MG63 (cell line): ENCODE measurements at regions not wholly inside any gene's neighbourhood (a gene's known extent, or its start where the extent isn't known, plus 50 kb on each side); places are given as distances from the start of the nearest gene placed in this dataset.
A peak's percentile ranks its signal among the peaks of the same experiment; 100 is the strongest.

ENCODE experiments used
- DNase-seq: peaks from one replicate; pipeline ENCODE4 v3.0.0-alpha.2; 2020
- H3K27me3 ChIP-seq: fragments of 250-450 bp; sonication (Bioruptor Pico); 2 replicates; pipeline ENCODE4 v1.5.1; 2020; ENCODE audit warnings: mild to moderate bottlenecking, moderate library complexity
- H3K36me3 ChIP-seq: fragments of 250-450 bp; sonication (Bioruptor Pico); 2 replicates; pipeline ENCODE4 v1.5.1; 2020; ENCODE audit warnings: mild to moderate bottlenecking, moderate library complexity
- H3K4me3 ChIP-seq: fragments of 250-450 bp; sonication (Bioruptor Pico); 2 replicates; pipeline ENCODE4 v1.5.1; 2020; ENCODE audit warnings: mild to moderate bottlenecking, moderate library complexity
- H3K9me3 ChIP-seq: fragments of 250-450 bp; sonication (Bioruptor Pico); 2 replicates; pipeline ENCODE4 v1.5.1; 2020; ENCODE audit warnings: mild to moderate bottlenecking, moderate library complexity

DNA sequence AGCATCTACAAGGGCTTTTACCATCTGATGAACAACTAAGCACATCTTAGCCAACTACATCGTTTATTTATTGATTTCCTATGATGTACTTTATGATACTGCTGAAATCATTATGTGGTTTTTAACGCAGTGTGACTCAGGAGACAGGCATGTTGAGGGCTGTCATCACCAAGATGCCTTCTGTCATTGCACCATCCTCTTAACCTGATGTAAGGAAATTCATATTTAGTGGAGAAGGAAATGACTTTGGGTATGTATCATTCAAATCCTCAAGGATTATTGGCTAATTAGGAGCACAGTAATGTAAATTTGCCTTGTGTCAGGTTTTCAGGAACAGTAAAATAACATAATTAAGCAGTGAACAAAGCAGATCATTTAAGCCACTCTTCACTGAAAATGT is 138.5 kb upstream of the MGMT start:
- H3K36me3 ChIP-seq = no peaks in the 10 kb centered on the region
- H3K27me3 ChIP-seq = peaks cover 3% of the 10 kb centered on the region; the same call in 1 of the 2 replicates
- no peak overlapping the region for H3K4me3 ChIP-seq
- peak; percentile 8 for DNase-seq
- H3K9me3 ChIP-seq = no peaks in the 10 kb centered on the region

GRCh38 chr10:129329385-129330055 is 137.5 kb upstream of the MGMT start:
- DNase-seq = no peak
- Histone ChIP-seq H3K27me3 (no peaks in the 10 kb centered on the region; the same call in 1 of the 2 replicates), H3K4me3 (no peak overlapping the region)

GRCh38 chr10:129330211-129330610 is 136.8 kb upstream of the MGMT start:
- DNase-seq = no peak
- Histone ChIP-seq H3K4me3 (no peak overlapping the region), H3K27me3 (no peaks in the 10 kb centered on the region), H3K9me3 (no peaks in the 10 kb centered on the region), H3K36me3 (no peaks in the 10 kb centered on the region)

More at GRCh38 chr10:129329385-129330055, 137.5 kb upstream of the MGMT start:
- H3K36me3 ChIP-seq = no peaks in the 10 kb centered on the region
- no peaks in the 10 kb centered on the region for H3K9me3 ChIP-seq

DNA sequence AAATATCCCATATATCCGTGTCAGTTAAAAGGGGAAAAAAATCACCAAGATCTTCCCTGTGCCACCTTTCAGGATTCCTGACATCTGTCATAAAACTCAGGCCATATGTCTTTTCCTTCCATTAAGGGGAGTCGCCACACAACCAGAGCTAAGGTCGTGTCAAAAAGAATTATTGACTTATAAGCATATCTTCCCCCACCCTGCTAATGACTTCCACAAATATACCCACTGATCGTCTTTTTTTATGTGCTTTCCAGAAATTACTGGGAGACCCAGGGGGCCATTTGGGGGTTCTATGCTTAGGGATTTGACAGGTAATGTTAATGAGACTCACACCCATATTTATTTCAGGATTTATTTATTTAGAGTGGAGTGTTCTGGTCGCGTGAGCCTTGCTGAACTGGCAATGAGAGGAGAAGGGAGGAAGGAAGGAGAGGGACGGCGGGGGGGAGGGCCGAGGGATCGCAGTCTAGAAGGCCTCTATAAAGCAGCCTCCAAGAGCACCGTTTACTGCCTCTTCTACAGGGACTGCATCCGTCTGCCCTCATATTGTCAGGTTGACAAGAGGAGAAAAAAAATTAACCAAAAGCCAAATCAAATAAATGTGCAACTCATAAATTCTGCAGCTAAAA is 135.7 kb upstream of the MGMT start:
- DNase-seq = no peak
- Histone ChIP-seq H3K36me3 (no peaks in the 10 kb centered on the region), H3K27me3 (no peaks in the 10 kb centered on the region), H3K9me3 (no peaks in the 10 kb centered on the region), H3K4me3 (no peak overlapping the region)

DNA sequence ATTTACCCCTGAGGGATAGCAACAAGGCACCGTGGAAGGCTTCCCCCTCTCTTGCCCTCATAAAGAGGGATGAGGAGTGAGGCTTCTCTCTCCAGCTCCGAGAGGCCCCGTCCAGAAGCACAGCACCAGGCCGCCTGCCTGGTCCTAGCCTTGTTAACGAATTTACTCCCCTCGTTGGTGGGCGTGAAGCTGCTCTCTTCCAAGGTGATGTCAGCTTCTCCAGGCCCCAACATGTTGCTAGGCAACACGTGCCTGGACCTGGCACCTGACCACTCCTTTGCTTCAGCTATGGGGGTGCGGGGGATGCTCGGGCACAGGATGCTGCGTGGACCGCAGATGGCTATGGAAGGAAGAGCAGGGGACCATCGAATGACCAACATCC is 135.2 kb upstream of the MGMT start:
- no peak for DNase-seq
- no peaks in the 10 kb centered on the region for H3K9me3 ChIP-seq
- H3K36me3 ChIP-seq = no peaks in the 10 kb centered on the region
- H3K4me3 ChIP-seq = no peak overlapping the region
- no peaks in the 10 kb centered on the region for H3K27me3 ChIP-seq

- Histone ChIP-seq H3K4me3 (no peak overlapping the region), H3K27me3 (no peaks in the 10 kb centered on the region), H3K36me3 (no peaks in the 10 kb centered on the region), H3K9me3 (no peaks in the 10 kb centered on the region)
- DNase-seq = peak; percentile 7
These were observed 134.6 kb upstream of the MGMT start for GRCh38 chr10:129332476-129332875.

DNA sequence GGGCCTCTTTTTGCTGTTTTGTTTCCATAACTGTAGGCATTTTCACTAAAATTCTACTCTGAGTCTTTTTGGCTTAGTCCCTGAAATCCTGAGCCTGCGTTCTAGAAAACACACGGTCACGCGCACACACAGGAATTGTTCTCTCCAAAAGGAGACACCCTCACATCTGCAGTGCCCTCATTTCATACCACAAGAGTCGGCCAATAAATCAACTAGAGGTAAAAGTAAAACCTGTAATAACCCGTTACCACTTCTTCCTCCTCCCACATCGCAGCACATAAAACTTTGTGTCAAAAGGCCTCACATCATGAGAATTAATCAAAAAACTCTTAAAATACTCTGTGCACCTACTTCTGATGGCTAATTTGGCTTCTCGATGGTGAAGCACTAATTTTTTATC is 133.3 kb upstream of the MGMT start:
- no peak overlapping the region for H3K4me3 ChIP-seq
- H3K9me3 ChIP-seq = no peaks in the 10 kb centered on the region
- H3K27me3 ChIP-seq = no peaks in the 10 kb centered on the region
- DNase-seq = no peak
- no peaks in the 10 kb centered on the region for H3K36me3 ChIP-seq

GRCh38 chr10:129334266-129334665 is 132.8 kb upstream of the MGMT start:
- no peak for DNase-seq
- H3K4me3 ChIP-seq = no peak overlapping the region
- H3K27me3 ChIP-seq = no peaks in the 10 kb centered on the region
- H3K36me3 ChIP-seq = no peaks in the 10 kb centered on the region
- H3K9me3 ChIP-seq = no peaks in the 10 kb centered on the region

DNA sequence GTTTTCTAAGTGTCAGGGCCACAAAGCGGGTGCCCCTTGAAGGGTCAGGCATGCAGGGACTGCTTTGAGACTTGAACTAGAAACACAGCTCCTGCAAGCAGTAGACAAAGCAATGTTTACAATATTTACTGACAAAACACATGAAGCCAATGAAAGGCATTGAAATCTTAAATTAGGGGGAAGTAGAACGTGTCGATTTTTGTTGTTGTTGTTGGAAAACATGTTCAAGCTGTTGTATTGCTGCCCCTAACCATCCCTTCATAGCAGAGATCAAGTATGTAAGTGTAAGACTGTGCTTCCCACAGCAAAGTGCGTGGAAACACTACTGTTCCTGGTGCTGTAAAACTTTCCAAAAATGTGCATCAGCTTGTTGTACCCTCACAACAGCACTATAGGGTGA is 131.6 kb upstream of the MGMT start:
- Histone ChIP-seq H3K9me3 (no peaks in the 10 kb centered on the region), H3K36me3 (no peaks in the 10 kb centered on the region), H3K27me3 (no peaks in the 10 kb centered on the region), H3K4me3 (no peak overlapping the region)
- no peak for DNase-seq

DNA sequence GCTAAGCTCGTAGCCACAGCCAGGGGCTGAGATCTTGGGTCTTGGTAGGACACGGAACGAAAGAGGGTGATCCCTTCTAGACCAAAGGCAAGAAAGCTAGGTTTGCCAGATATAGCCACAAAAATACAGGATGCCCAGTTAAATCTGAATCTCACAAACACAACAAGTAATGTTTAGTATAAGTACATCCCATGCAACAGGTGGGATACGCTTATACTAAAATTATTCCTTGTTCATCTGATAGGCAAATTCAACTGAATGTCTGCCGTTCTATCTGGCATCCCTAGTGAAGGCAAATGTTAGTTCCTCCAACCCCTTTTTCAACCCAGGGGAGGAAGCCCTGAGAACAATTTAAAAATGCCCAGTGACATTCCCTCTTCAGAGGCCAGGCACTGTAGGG is 131.1 kb upstream of the MGMT start:
- no peaks in the 10 kb centered on the region for H3K36me3 ChIP-seq
- H3K27me3 ChIP-seq = no peaks in the 10 kb centered on the region
- DNase-seq = no peak
- no peaks in the 10 kb centered on the region for H3K9me3 ChIP-seq
- no peak overlapping the region for H3K4me3 ChIP-seq

DNA sequence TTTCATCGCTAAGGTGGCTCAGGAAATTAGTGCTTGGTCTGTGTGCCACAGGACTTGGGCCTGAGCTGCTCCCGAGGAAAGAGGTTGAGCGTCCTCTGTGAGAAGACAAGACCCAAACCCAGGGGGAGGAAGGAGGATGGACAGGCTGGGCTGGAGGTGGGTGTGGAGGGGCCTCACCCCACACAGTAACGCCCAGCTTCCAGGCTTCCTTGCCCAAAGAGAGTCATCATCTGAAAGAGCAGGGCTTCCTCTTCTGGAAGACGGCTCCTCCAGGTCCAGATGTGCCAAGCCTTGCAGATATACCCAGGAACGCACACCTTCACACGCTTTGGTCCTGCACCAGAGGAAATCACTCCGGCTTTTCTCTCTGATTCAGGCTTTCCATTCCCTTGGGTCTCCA is 127.8 kb upstream of the MGMT start:
- H3K27me3 ChIP-seq = no peaks in the 10 kb centered on the region
- H3K9me3 ChIP-seq = no peaks in the 10 kb centered on the region
- DNase-seq = no peak
- H3K36me3 ChIP-seq = no peaks in the 10 kb centered on the region
- H3K4me3 ChIP-seq = no peak overlapping the region

GRCh38 chr10:129339841-129340240 is 127.2 kb upstream of the MGMT start:
- H3K4me3 ChIP-seq = no peak overlapping the region
- H3K36me3 ChIP-seq = no peaks in the 10 kb centered on the region
- no peaks in the 10 kb centered on the region for H3K27me3 ChIP-seq
- DNase-seq = no peak
- no peaks in the 10 kb centered on the region for H3K9me3 ChIP-seq

GRCh38 chr10:129341087-129341486 is 126.0 kb upstream of the MGMT start:
- H3K36me3 ChIP-seq = no peaks in the 10 kb centered on the region
- DNase-seq = no peak
- no peaks in the 10 kb centered on the region for H3K9me3 ChIP-seq
- H3K4me3 ChIP-seq = no peak overlapping the region
- no peaks in the 10 kb centered on the region; the same call in 1 of the 2 replicates for H3K27me3 ChIP-seq

- H3K4me3 ChIP-seq = no peak overlapping the region
- no peak for DNase-seq
- no peaks in the 10 kb centered on the region for H3K36me3 ChIP-seq
- H3K9me3 ChIP-seq = no peaks in the 10 kb centered on the region
- no peaks in the 10 kb centered on the region; the same call in 1 of the 2 replicates for H3K27me3 ChIP-seq
These were observed 124.7 kb upstream of the MGMT start for GRCh38 chr10:129342385-129342784.

DNA sequence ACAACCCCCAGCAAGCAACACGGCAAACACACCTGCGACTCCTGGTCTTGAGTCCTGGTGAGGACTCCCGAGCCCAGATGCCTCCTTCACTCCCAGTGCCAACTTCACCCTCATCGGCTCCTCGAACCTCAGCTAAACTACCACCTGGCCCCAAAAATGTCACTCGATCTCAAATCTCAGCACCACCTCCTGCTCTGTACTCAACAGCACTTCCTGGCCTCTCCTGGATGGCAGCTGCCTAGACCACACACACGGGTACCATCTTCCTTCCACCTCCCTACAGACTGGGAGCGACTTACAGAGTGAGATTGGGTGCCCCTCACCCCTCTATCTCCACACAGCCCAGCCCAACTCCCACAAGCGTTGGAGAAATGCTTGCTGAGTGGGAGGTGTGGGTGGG is 123.9 kb upstream of the MGMT start:
- no peaks in the 10 kb centered on the region for H3K9me3 ChIP-seq
- no peak for DNase-seq

DNA sequence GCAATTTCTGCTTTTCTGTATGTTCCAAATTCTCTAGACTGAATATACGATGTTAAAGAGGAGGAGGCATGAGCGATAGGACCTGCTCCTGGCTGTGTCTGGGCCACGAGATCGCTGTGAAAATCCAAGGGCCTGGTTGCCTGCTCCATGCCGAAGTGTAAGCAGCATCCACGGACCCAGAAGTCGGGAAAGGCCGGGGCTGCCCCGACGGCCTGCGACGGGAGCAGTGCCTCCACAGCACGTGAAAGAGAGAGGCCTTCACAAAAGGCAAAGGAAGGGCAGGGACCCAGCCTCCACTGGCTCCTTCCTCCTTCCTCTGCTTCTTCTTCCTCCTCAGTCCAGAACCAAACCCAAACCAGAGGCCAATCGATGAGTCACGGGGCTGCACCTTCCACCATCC is 122.9 kb upstream of the MGMT start:
- H3K36me3 ChIP-seq = no peaks in the 10 kb centered on the region
- H3K4me3 ChIP-seq = no peak overlapping the region
- no peak for DNase-seq
- no peaks in the 10 kb centered on the region for H3K9me3 ChIP-seq
- H3K27me3 ChIP-seq = no peaks in the 10 kb centered on the region; the same call in 1 of the 2 replicates

More for the DNA sequence above, 123.9 kb upstream of the MGMT start:
- Histone ChIP-seq H3K36me3 (no peaks in the 10 kb centered on the region), H3K27me3 (no peaks in the 10 kb centered on the region; the same call in 1 of the 2 replicates), H3K4me3 (no peak overlapping the region)

GRCh38 chr10:129344731-129345355 is 122.2 kb upstream of the MGMT start:
- Histone ChIP-seq H3K4me3 (no peak overlapping the region), H3K9me3 (no peaks in the 10 kb centered on the region), H3K36me3 (no peaks in the 10 kb centered on the region), H3K27me3 (no peaks in the 10 kb centered on the region; the same call in 1 of the 2 replicates)
- DNase-seq = no peak

GRCh38 chr10:129345763-129346162 is 121.3 kb upstream of the MGMT start:
- H3K36me3 ChIP-seq = no peaks in the 10 kb centered on the region
- H3K27me3 ChIP-seq = no peaks in the 10 kb centered on the region; the same call in 1 of the 2 replicates
- no peak overlapping the region for H3K4me3 ChIP-seq
- no peaks in the 10 kb centered on the region for H3K9me3 ChIP-seq
- no peak for DNase-seq
